Globus pallidus (tissue), 1 donor: ENCODE measurements at regions not wholly inside any gene's neighbourhood (a gene's known extent, or its start where the extent isn't known, plus 50 kb on each side); places are given as distances from the start of the nearest gene placed in this dataset.
A peak's percentile ranks its signal among the peaks of the same experiment; 100 is the strongest.
"Not testable (repeated sequence)": the region's sequence is repeated elsewhere in the genome, so short reads cannot be mapped to it uniquely, and the experiment has no call there.

Experiments used
- DNase-seq: peaks from one replicate; pipeline ENCODE4 v3.0.0-alpha.2; 2015; ENCODE audit warnings: low spot score

DNA sequence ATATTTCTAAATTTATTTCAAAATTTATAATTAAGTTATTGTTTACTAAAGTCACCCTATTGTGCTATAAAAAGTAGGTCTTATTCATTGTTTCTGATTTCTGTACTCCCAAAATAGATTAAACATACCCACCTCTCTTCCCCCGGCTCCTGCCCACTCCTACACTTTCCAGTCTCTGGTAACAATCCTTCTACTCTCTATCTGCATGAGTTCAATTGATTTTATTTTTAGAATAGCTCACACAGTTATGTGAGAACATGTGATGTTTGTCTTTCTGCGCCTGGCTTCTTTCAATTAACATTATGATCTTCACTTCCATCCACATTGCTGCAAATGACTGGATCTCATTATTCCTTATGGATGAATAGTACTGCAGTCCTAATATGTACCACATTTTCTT, 269.3 kb downstream of the ACTRT1 start:
- DNase-seq: no peak

DNA sequence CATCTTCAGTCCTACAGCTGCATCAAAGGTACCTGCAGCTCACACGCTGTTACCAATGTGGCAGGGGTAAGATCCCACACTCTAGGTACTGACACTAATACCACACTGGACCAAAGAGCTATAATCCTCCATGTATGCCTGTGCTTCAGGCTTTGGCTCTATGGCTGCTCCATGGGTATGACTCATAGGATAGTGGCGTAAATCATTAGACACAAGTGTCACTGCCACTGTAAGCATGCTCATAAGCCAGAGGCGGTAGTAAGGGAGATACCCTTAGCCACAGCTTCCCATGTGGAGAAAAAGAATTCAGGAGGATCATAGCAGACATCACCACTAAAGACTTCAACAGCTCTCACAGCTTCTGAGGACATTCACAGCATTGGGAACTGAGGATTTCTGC, 287.5 kb downstream of the ACTRT1 start:
- no peak for DNase-seq

DNA sequence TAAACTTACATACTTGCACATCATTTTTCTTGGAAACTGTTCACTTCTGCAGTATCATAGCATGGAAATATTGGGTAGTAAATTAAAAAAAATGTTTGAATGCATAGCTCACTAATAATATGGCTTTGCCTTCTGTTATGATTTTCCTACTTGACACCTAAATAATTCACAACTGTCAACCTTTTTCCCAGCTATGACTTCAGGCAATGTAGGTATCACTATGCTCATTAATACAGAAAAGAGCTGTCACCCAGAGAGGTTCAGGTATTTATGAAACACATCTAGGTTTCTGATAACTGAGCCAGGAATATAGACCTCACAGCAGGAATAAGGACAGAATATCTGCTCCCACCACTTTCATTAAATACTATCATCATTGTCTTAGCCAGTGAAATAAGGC, 289.5 kb downstream of the ACTRT1 start:
- no peak for DNase-seq

DNA sequence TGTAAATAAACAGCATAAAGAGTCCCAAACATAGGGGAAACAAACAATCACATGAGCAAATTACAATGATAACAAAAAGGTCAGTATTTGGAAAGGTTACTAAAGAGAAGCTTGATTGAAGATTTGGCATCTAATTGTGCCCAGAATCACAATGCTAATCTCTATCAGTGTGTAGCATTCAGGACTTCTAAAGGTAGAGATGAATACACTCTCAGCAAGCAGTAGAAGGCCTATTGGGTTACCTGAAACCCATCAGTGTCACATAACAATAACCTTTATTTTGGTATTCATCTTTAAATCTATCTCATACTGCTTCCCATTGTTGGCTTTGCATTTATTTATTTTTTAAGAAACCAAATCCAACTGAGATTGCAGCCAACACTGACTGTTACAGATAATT, 319.5 kb downstream of the ACTRT1 start:
- no peak for DNase-seq

DNA sequence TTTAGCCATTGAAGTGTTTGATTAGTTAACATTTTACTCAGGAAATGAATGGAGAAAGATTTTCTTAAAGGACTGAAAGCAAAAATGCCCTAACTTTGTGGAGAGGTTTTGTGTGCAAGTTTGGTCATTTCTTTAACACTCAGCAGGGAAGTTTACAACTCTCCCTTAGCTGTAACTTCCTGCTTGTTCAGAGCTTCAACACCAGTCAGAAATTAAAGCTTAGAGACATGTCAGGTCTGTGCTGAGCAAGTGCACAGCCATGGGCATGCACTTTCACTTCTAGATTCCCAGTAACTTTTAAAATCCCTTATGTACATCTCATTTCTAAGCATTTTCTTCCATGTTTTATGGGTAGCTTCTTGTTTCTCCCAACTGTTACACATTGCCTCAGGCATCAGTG, 326.0 kb downstream of the ACTRT1 start:
- DNase-seq: peak; percentile 5

DNA sequence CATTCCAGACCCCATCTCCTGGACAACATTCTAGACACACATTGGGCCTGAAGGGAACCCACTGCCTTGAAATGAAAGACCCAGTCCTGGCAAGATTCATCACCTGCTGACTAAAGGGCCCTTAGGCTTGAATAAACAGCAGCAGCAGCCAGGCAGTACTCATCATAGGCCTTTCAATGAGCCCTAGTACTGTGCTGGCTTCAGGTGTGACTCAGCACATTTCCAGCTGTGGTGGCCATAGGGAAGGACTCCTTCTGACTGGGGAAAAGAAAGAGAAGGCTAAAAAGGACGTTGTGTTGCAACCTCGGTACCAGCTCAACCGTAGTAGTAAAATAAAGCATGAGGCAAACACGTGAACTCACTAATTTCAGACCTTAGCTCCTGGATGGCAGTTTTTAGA, 344.0 kb downstream of the ACTRT1 start:
- no peak for DNase-seq

DNA sequence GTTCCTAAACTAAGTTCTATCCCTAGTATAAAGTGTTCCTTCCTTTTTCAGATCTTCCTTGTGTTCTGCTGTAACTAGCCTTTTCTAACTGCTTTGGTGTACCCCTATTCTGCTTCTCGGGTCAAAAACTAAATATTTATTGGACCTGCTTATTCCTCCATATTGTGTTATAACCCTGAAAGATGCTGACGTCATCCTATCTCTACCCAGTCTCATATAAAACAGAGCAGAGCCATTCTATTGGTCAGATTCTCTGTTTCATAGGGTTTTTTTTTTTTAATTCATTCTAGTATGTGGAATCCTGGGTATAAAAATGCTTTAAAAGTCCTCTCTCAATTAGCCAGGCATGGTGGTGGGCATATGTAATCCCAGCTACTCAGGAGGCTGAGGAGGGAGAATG, 349.7 kb downstream of the ACTRT1 start:
- DNase-seq: no peak

DNA sequence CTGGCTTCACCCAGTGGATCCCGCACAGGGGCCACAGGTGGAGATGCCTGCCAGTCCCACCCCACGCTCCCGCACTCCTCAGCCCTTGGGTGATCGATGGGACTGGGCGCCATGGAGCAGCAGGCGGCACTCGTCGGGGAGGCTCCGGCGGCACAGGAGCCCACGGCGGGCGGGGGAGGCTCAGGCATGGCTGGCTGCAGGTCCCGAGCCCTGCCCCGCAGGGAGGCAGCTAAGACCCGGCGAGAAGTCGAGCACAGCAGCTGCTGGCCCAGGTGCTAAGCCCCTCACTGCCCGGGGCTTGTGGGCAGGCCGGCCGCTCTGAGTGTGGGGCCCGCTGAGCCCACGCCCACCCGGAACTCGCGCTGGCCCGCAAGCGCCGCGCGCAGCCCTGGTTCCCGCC, 389.3 kb downstream of the ACTRT1 start:
- not testable (repeated sequence) for DNase-seq

DNA sequence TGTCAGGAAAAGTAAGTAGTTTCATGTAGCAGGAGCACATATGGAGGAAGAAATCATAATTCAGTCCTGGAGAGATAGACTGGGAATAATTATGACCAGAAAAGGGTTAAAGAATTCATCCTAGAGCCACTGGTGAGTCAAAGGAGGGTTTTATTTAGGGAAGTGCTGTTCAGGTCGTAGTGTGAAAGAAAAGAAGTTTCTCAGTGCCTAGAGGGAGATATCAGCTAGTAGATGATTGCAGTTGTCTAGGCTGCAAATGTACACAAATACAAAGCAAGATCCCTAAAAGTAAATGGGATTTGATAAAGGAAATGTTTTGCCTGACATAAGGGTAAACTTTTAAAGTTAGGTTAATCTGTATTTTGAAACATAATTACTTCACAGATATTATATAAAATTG, 403.2 kb downstream of the ACTRT1 start:
- DNase-seq: no peak

DNA sequence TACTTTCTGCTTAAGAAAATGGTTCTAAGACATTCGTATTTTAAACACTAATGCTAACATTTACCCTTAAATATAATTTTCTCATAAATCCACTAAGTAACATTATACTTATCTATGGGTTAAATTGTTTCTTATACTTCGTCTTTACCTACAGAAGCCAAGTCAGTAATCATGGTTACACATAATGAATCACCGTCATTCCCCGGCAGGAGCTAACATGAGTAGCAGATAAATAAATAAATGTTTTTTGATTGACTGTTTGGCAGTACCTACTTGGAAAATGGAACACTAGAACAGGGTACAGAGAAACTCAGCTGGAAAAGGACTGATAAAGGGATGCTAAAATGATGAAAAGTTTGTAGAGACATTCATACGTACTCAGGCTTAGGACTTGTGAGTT, 430.4 kb downstream of the ACTRT1 start:
- DNase-seq: no peak

DNA sequence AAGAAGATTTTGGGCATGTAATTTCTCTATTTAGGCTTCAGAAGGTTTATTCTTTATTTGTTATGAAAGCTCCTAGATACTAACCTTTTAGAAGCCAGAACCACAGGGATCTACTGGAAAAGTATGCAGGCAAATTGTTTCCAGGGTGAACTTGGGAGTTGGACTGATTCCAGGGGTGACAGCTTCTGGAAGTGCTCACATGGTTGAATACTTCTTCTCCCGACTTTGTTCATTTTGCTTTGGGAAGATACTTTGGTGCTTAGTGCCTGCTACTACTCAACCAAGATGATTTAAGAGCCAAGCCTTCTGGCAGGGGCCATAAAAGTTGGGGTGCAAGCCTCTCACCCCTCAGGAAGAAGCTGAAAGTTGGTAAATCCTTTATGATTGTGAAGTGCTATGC, 445.6 kb downstream of the ACTRT1 start:
- DNase-seq: no peak

DNA sequence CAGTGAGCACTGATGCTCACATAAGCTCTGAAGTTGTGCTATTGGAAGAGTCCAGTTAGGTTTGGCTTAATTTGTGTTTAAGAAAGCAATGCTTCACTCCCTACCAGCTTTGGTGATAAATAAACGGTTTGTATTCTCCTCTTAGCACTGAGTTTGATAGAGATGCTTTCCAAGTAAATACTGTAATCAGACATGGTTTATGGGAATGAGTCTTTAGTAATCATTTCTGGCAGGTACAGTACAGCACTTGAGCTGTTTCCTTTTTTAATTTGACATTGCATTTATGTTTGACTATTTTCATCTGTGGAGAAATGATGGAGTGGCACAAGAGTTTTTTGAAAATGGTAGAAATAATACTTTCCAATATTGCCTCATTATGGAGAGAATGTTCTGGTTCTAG, 455.3 kb downstream of the ACTRT1 start:
- no peak for DNase-seq

DNA sequence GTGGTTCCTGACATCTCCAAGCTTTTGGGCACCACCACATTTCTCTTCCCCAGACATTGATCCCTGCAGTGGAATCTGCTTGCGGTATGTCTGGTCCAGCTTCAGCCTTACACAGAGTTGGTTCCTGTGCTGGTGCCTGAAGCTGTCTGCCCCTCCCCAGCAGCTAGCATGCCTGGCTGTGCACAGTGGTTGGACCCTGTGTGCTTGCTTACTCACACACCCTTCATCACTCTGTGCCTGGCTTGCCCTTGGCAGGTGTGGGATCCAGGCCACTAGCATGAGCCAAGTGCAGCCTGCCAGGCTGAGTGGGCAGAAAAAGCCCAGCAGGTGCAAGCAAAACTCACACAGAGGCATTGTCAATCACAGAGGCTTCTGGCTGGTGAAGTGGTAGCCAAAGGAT, 473.8 kb downstream of the ACTRT1 start:
- no peak for DNase-seq

DNA sequence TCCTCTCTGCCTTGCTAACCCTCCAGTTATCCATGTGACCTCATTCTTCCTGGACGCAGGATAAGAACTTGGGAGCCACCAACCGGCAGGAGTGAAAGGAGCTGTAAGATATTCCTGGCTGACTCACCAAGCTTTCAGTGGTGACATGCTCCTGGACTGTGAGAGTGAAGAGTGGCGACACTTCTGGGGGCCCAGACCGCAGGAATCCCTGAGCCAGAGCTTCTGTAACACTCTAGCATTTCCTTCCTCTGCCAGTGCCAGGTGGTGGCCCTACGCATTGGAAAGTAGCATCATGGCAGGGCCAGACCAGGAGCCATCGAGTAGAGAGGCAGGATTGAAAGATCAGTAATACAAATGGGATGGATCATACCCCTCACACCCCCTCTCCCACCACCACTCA, 474.3 kb downstream of the ACTRT1 start:
- no peak for DNase-seq

DNA sequence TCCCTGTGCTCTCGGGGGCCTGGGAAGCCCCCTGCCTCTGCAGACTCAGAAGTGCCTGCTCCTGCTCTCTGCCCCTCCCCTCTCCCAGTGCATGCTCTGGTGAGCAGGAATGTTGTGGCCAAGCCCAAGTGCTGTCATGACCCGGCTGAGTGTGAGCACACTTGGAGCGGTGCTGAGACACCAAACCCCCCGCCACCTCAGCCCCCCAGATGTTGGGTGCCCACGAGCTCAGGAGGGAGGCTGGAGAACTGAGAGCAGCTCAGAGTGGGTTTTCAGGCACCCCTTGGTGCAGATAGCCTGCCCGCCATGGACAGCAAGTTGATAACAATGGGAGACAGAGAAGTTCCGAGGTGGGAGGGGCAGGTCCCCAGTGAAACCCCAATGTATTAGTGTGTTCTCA, 477.4 kb downstream of the ACTRT1 start:
- DNase-seq: no peak

DNA sequence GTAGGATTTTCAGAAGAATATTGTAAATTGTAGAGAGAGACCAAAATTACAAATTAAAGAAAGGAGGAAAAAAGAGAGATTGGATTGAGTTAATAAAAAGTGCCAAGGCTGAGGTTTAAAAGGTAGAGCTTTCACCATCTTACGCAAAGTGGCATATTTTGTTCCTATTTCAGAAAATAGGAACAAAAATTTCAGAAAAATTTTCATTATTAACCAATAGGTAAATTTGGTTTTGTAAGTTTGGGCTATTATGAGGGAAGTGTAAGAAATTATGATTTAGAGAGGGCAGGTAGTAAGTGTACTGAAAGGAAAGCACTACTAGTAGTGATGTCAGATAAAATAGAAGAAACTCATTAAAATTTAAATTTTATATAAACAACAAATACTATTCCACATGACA, 479.7 kb downstream of the ACTRT1 start:
- DNase-seq: no peak

DNA sequence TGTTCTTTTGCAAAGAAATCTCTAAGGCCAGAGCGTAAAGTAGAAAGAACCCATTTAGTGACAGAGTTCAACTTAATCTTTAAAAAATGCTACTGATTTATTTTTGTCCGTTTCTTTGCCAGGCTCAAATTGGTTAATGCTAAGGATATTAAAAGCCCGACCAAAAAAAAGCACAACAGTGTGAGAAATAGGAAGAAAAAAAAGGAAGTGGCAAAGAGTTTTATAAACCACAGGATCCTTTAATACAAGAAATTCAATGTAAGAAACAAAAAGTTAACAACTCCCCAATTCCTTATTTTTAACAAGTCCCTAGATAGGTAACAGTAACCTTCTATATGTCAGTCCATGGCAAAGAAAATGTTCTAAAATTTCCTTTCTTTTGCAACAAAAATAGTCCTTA, 480.4 kb downstream of the ACTRT1 start:
- DNase-seq: no peak

DNA sequence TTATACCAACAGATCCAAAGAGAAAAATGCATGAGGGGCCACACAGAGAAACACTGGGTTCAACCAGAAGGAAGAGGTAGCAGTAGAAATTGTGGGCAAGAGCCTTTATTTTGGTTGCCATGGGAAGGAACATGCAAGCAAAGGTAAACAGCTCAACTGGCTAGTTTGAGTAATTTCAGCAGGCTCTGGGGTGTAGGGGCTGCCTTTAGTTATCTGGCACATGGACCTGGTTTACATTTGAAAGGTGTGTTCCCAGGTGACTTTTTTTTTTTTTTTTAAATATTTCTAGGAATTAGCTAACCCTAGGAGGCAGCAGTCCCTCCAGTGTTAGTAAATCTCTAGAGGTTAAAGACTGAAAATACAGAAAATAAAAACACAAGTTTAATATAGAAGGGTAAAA, 481.9 kb downstream of the ACTRT1 start:
- DNase-seq: no peak

DNA sequence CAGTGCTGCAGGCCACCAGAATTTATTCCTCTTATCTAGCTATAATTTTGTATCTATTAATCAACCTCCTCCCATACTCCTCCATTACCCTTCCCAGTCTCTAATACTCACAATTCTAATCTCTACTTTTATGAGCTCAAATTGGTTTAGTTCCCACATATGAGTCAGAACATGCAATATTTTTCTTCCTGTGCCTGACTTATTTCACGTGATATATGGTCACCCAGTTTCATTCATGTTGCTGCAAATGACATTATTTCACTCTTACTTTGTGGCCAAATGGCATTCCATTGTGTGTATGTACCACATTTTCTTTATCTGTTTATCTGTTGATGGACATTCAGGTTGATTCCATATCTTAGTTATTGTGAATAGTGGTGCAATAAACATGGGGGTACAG, 483.5 kb downstream of the ACTRT1 start:
- no peak for DNase-seq

DNA sequence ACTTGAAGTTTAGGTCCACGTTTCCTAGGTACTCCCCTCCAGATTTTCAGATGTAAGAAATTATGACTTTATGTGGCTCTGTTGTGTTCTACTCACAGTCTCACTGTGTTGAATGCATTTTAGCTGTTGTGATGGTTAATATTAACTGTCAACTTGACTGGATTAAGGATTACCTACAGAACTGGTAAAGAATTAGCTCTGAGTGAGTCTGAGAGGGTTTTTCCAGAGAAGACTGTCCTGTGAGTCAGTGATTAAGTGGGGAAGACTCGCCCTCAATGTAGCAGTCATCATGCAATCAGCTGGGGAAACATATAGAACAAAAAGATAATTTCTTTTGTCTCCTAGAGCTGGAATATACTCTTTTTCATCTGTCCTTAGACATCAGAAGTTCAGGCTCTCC, 493.4 kb downstream of the ACTRT1 start:
- no peak for DNase-seq

DNA sequence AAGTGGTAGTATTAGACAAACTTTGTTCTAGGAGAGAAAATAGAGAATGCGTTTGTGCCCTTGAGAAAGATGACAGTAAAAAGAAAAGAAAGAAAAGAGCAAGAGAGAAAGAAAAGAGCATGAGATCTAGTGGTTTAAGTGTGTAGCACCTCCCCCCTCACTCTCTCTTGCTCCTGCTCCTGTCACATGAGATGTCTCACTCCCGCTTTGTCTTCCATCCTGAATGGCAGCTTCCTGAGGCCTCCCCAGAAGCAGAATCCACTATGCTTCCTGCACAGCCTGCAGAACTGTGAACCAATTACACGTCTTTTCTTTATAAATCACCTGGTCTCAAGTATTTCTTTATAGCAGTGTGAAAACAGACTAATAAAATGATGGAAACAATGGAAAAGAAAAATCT, 499.6 kb downstream of the ACTRT1 start:
- DNase-seq: no peak

DNA sequence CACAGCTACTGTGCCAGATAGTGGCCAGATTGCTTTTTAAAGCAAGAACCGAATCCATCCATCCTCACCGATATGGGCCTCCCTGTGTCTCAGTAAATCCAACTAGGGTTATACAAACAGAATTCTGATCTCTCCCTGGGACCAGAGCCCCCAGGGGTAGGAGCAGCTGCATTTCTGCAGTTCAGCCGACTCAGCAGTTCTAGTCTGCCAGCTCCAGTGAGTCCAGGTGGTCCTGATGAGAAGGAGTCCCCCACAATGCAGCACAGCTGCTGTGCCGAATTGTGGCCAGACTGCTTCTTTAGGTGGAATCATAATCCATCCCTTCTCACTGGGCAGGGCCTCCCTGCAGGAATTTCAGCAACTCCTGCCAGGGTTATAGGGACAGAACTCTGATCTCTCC, 532.9 kb downstream of the ACTRT1 start:
- no peak for DNase-seq

DNA sequence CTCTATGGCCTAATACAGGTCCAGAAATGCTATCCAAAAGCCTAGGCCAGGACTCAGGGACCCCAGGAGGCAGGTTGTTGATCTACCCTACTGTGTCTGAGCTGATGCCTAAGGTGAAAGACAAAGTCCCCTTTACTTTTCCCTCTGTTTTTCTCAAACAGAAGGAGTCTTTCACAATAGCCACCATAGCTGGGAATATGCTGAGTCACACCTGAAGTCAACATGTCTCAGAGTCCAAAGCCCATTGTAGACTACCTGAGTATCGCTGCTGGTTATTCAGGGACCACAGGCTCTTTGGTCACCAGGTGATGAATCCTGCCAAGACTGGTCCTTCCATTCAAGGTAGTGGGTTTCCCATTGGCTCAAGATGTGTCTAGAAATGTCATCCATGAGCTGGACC, 562.2 kb downstream of the ACTRT1 start:
- no peak for DNase-seq

DNA sequence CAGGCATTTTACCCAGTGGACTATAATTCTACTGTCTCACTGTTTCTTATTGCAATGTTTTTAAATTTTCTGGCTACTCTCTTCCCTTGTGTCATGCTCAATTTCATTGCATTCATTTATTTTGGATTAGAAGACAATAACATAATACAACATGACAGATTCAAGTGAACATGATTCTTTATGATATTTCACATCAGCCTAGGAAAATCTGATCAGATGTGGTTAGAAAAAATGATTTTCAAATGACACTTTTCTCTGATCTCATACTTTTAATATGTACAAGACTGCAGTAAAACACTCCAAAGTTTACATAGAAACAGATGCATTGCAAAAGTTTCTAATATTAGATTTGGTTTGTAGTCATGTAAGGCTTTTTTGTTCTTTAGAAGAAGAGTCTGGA, 586.0 kb downstream of the ACTRT1 start:
- no peak for DNase-seq

DNA sequence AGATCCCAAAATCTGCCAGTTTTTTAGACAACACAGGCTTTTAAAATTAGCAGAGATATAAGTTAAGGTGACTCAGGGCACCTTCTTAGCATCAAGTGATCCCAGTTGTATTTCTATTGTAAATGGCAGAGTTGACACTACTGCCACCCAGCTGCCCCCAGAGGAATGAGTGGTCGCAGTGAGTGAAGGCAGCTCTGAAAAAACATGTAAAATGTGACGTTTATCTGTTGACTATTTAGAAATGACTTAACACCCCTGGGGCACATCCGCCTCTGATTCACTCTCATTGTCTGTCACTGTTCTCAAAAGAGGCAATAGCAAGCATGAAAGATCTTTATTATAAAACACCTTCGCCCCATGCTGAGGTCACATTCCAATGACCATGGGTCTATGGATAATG, 592.4 kb downstream of the ACTRT1 start:
- no peak for DNase-seq
